IMR-90 (cell line): ENCODE measurements at regions not wholly inside any gene's neighbourhood (a gene's known extent, or its start where the extent isn't known, plus 50 kb on each side); places are given as distances from the start of the nearest gene placed in this dataset.

Source experiments
- BHLHE40 ChIP-seq: fragments of 150-350 bp; IDR thresholded peaks from 2 replicates; pipeline ENCODE4 v1.6.1; 2016; ENCODE audit warnings: mild to moderate bottlenecking, low read depth, low read length
- CEBPB ChIP-seq: IDR thresholded peaks from 2 replicates; pipeline ENCODE4 v1.6.1; 2012; ENCODE audit warnings: low read depth, low read length, improper control_type of control experiment
- CTCF ChIP-seq: conservative IDR thresholded peaks from 2 replicates; pipeline ENCODE4 v1.5.1; 2012; ENCODE audit warnings: mild to moderate bottlenecking, low read depth, low read length, improper control_type of control experiment
- FOS ChIP-seq: fragments of 150-350 bp; IDR thresholded peaks from 2 replicates; pipeline ENCODE4 v1.6.1; 2016; ENCODE audit warnings: low read depth, low read length
- MAZ ChIP-seq: IDR thresholded peaks from 2 replicates; pipeline ENCODE4 v1.6.1; 2012; ENCODE audit warnings: low read depth, mild to moderate bottlenecking, low read length, improper control_type of control experiment, moderate library complexity, borderline replicate concordance
- MXI1 ChIP-seq: IDR thresholded peaks from 2 replicates; pipeline ENCODE4 v1.6.1; 2012; ENCODE audit warnings: low read depth, mild to moderate bottlenecking, low read length, moderate library complexity, borderline replicate concordance
- NFE2L2 ChIP-seq: fragments of 150-350 bp; IDR thresholded peaks from 2 replicates; pipeline ENCODE4 v1.6.1; 2016; ENCODE audit warnings: low read depth, mild to moderate bottlenecking, low read length
- POLR2A ChIP-seq: IDR thresholded peaks from 2 replicates; pipeline ENCODE4 v1.6.1; 2012; ENCODE audit warnings: mild to moderate bottlenecking, low read depth, low read length
- RAD21 ChIP-seq: IDR thresholded peaks from 2 replicates; pipeline ENCODE4 v1.6.1; 2012; ENCODE audit warnings: low read length, improper control_type of control experiment
- SMC3 ChIP-seq: fragments of 150-350 bp; IDR thresholded peaks from 2 replicates; pipeline ENCODE4 v1.6.1; 2016; ENCODE audit warnings: low read depth, mild to moderate bottlenecking, antibody characterized with exemption, low read length, moderate library complexity

DNA sequence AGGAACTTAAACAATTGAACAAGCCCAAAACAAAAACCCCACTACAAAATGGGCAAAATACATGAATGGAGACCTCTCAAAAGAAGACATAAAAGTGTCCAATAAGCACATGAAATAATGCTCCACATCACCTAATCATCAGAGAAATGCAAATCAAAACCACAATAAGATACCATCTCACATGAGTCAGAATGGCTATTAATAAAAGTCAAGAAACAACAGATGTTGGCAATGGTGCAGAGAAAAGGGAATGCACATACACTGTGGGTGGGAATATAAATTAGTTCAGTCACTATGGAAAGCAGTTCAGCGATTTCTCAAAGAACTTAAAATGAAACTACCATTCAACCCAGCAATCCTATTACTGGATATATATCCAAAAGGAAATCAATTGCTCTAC, 337.4 kb upstream of the GRIA1 start:
- TF ChIP-seq CTCF (no peak), MAZ (no peak), CEBPB (no peak), MXI1 (no peak), RAD21 (no peak), BHLHE40 (no peak), POLR2A (no peak), FOS (no peak), NFE2L2 (no peak), SMC3 (no peak)
